Activated T-cell treated with anti-CD3 and anti-CD28 coated beads, Interleukin-2, amount 50 U/mL, for 4 hours (primary cell): ENCODE measurements at regions not wholly inside any gene's neighbourhood (a gene's known extent, or its start where the extent isn't known, plus 50 kb on each side); places are given as distances from the start of the nearest gene placed in this dataset.

Experiments
- ATAC-seq, 2 donors: fragments of 200-7000 bp; cut with Tn5 transposase; one replicate each; pipeline ENCODE4 v1.10.0; 2021
- DNase-seq: peaks from one replicate; pipeline ENCODE4 v3.0.0-alpha.2; 2020
- H3K27me3 Mint-ChIP-seq: one replicate; pipeline ENCODE4 v1.8.0; 2021; ENCODE audit warnings: low read depth, mixed read lengths
- H3K36me3 Mint-ChIP-seq: one replicate; pipeline ENCODE4 v1.8.0; 2022; ENCODE audit warnings: mixed read lengths; ENCODE audit not compliant: insufficient read depth
- H3K4me1 Mint-ChIP-seq: one replicate; pipeline ENCODE4 v1.8.0; 2021; ENCODE audit warnings: low read depth, mixed read lengths
- H3K4me3 Mint-ChIP-seq: one replicate; pipeline ENCODE4 v1.8.0; 2021; ENCODE audit warnings: mild to moderate bottlenecking, moderate library complexity, mixed read lengths
- H3K9me3 Mint-ChIP-seq: one replicate; pipeline ENCODE4 v1.8.0; 2021; ENCODE audit warnings: mixed read lengths

DNA sequence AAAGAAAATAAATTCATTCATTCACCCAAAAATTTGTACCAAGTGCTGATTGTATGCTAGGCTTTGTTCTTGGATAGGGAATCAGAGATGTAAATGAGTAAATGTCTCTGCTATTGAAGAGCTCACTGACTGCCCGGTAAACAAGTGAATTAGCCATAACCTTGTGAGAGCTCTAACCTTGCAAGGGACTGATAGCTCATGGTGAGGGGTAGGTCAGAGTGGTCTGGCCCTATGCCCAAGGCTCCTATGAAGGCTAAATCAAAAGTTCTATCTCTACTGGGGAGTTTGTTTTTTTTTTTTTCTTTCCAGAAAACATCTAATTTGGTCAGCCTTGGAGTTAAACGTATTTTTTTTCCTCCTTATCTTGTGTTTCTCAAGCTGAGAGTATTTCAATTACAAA, 172.8 kb upstream of the CDH11 start:
- peaks cover 8% of the 10 kb centered on the region for H3K9me3 Mint-ChIP-seq
- no peak overlapping the region for H3K4me3 Mint-ChIP-seq
- DNase-seq, result no peak
- ATAC-seq, result no peak
- no peaks in the 10 kb centered on the region for H3K36me3 Mint-ChIP-seq
- no peaks in the 10 kb centered on the region for H3K27me3 Mint-ChIP-seq
- H3K4me1 Mint-ChIP-seq, result no peaks in the 10 kb centered on the region

DNA sequence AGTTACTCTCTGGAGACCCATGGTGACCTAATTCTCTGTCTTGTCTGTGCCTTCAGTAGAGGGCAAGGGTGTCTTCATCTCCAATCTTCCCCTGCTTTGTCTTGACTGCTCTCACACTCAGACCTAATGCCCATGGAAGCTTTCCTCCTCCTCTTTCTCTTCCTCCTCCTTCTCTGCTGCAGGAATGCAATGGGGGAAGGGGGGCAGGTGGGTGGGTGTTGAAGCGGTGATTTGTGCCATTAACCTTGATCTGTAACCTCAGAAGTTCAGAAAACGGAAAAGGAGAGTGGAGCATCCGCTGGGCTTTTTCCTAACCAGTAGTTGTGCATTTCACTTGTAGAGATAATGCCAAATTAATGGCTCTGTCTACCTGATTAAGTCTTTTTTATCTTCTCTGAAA, 172.3 kb upstream of the CDH11 start:
- Mint-ChIP-seq H3K27me3 (no peaks in the 10 kb centered on the region), H3K36me3 (no peaks in the 10 kb centered on the region), H3K4me1 (no peaks in the 10 kb centered on the region), H3K4me3 (no peak overlapping the region), H3K9me3 (peaks cover 5% of the 10 kb centered on the region)
- ATAC-seq (no peak), DNase-seq (no peak)

DNA sequence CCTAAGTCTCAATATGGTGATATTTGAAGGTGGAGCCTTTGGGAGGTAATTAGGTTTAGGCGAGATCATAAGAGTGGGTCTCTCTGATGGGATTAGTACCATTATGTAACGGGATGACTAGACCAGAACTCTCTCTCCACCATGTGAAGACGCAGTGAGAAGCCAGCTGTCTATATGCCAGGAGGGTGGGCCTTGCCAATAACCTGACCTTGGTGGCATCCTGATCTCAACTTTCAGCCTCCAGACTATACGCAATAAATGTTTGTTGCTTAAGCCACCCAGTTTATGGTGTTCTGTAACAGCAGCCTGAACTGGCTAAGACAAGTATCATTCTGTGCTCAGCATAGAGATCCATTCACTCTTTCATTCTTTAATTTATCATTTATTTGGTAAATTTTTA, 167.2 kb upstream of the CDH11 start:
- Mint-ChIP-seq H3K27me3 (no peaks in the 10 kb centered on the region), H3K4me3 (no peak overlapping the region), H3K4me1 (no peaks in the 10 kb centered on the region), H3K36me3 (no peaks in the 10 kb centered on the region), H3K9me3 (peaks cover 5% of the 10 kb centered on the region)
- ATAC-seq (no peak), DNase-seq (no peak)

DNA sequence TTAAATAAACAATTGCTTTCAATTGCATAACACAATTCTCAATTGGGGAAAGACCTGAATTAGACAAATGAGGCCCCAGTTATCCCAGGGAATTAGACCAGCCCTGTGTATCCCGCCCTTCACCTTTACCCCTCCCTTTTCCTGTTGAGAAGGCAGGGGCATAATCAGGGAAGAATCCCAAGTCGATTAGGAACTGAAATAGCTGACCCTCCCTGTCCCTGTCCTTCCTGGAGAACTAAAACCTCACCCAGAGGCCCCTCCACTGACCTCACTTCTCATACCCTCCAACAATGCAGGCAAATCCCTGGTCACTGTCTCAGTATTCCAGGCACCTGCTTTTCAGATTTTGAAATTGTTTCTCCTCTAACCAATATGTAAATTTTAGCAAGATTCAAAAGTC, 165.4 kb upstream of the CDH11 start:
- no peaks in the 10 kb centered on the region for H3K36me3 Mint-ChIP-seq
- H3K4me3 Mint-ChIP-seq, result no peak overlapping the region
- DNase-seq (no peak), ATAC-seq (no peak)
- no peaks in the 10 kb centered on the region for H3K4me1 Mint-ChIP-seq
- H3K27me3 Mint-ChIP-seq, result no peaks in the 10 kb centered on the region
- peaks cover 5% of the 10 kb centered on the region for H3K9me3 Mint-ChIP-seq

DNA sequence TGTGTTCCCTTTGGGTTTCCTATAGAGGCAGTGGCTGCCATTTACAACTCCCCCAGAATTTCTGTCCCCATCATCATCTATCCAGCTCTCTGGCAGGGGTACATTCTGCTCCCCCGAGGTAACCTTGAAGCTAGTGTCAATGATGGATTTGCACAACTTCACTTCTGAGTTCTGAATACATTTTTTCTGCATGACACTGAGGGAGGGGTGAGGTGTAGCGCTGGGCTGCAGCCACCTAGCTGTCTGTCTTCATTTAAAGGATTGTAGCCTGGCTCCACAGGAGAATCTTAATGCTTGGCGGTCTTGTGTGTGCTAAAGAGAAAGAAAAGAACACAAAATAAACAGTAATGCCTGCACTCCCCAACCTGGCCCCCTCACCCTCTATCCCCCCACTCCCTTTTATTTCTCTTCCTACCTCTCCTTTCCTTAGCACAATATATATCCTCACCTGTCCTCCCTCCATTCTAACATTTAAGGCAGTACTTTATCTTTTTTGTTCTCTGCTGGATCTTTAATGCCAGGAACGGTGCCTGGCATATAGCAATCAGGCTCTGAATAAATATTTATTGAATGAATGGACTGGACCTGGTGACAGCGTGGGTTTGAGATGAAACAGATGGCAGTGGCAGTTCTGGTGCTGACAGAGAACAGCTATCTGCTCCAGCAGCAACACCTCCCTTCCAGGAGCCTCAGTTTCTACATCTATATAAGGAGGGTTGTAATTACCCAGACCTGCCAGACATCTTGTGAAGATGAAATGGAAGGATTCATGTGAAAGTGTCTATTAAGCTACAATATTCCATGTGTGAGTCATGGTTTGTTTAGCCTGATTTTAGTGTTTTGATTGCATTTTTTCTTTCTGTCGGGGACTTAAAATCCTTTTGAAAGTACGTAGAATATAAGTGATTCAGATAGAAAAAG, 163.5 kb upstream of the CDH11 start:
- H3K9me3 Mint-ChIP-seq, result peaks cover 5% of the 10 kb centered on the region
- no peak for DNase-seq

DNA sequence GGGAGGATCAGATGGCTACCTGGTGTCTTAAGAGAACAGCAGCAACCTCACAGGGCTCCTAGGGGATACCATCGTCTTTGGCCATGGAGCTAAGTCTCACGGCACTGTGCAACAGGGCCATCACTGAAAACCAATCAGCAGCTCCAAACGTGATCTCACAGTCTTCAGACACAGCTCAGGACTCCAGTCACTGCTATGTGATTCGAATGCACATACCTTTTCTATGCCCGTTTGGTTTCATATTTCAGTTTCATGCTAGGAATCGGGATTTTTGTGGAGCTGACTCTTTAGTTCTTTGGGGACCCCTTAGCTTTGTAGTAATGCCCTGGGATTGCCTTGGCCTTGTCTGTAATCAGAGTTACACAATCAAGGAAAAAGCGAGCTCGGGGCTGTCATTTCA, 162.8 kb upstream of the CDH11 start:
- Mint-ChIP-seq H3K9me3 (no peaks in the 10 kb centered on the region), H3K4me3 (no peak overlapping the region), H3K4me1 (no peaks in the 10 kb centered on the region), H3K36me3 (no peaks in the 10 kb centered on the region), H3K27me3 (no peaks in the 10 kb centered on the region)
- ATAC-seq (no peak), DNase-seq (no peak)

More for the DNA sequence above, 163.5 kb upstream of the CDH11 start:
- Mint-ChIP-seq H3K4me1 (no peaks in the 10 kb centered on the region), H3K36me3 (no peaks in the 10 kb centered on the region), H3K27me3 (no peaks in the 10 kb centered on the region), H3K4me3 (no peak overlapping the region)
- no peak for ATAC-seq

DNA sequence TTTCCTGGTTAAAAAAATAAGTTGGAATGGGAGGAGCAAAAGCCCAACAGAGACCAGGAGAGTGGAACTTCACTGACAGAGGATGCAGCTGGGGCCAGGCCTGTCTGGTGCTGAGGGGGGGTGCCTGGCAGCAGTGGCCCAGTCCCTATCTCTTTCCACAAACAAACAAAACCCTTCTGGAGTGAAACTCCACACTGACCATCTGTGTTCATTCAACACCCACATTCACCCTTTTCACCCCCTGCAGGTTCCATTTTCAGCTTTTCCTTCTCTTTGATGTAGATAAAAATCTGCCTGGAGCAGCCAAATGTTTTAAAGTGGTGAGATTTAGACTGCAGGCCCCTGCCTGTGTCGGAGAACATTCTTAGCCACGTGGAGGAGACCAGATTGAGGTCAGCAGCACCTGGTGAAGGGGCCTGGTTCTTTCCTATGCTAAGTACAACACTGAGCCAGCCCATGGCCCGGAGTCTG, 161.4 kb upstream of the CDH11 start:
- Mint-ChIP-seq H3K36me3 (no peaks in the 10 kb centered on the region), H3K27me3 (no peaks in the 10 kb centered on the region), H3K4me3 (no peak overlapping the region), H3K4me1 (no peaks in the 10 kb centered on the region), H3K9me3 (no peaks in the 10 kb centered on the region)
- ATAC-seq (no peak), DNase-seq (no peak)

DNA sequence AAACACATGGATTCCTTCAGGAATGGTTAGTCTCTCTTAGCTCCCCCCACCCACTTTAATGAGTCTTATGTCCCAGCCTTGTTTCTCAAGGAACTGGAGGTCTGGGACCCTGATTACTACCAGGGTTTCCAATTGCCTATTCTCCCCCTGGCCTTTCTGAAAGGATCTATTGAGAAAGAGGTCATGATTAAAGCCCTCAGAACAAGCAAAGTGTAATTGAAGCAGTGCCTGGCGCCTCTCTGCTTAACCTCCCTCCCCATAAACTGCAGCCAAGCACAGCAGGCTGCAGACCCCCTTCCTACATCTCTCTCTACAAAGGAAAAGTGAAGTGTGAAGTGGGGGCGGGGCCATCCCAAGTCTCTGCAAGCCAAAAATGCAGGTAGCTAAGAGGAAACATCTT, 159.7 kb upstream of the CDH11 start:
- Mint-ChIP-seq H3K4me3 (no peak overlapping the region), H3K27me3 (no peaks in the 10 kb centered on the region), H3K9me3 (peaks cover 4% of the 10 kb centered on the region), H3K36me3 (no peaks in the 10 kb centered on the region), H3K4me1 (no peaks in the 10 kb centered on the region)
- DNase-seq (no peak), ATAC-seq (no peak)

DNA sequence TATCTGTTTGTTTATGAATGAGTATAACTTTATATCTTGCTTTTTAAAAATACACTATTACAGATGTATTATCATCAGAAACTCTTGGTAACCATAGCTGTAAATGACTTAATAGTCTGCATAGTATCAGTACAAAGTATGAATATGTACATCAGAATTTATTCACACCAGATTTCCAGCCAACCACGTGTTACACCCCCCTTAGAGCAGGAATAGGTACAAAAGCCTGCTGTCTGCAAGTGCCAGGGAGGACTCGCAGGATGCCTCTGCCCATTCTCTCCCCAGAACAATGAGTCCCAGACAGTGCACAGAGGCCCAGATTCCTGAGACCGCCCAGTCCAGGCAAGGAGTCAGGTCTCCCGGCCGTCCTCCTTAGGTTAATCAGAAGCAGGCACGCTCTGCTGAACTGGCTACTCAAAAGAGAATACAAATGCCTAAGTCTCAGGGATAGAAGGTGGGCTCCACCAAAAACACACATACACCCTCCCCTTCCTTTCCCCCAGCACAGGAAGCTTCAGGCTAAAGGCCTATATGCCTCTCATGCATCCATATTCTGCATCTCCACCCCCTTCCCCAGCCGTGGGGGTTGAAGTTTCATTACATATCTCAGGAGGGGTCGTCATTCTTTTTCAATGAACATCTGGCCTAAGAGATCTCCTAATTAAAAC, 159.1 kb upstream of the CDH11 start:
- no peak for DNase-seq
- Mint-ChIP-seq H3K4me3 (no peak overlapping the region), H3K4me1 (no peaks in the 10 kb centered on the region), H3K36me3 (no peaks in the 10 kb centered on the region), H3K27me3 (no peaks in the 10 kb centered on the region), H3K9me3 (peaks cover 4% of the 10 kb centered on the region)
- no peak for ATAC-seq

DNA sequence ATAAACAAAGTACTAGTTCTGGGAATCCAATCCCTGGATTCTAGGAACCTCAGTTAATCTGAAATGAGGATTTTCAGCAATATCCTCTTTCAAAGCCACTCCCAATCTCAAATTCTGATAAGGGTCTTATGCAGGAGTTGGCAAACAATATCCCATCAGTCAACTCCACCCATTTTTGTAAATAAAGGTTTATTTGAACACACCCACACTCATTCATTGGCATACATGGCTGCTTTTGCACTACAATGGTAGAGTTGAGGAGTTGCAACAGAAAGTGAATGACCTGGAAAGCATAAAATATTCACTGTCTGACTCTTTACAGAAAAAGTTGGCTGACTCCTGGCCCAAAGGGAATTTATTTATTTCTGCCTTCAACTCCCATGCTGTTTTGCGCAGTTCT, 157.7 kb upstream of the CDH11 start:
- Mint-ChIP-seq H3K27me3 (no peaks in the 10 kb centered on the region), H3K4me3 (no peak overlapping the region), H3K4me1 (no peaks in the 10 kb centered on the region), H3K36me3 (no peaks in the 10 kb centered on the region), H3K9me3 (peaks cover 4% of the 10 kb centered on the region)
- ATAC-seq (no peak), DNase-seq (no peak)

DNA sequence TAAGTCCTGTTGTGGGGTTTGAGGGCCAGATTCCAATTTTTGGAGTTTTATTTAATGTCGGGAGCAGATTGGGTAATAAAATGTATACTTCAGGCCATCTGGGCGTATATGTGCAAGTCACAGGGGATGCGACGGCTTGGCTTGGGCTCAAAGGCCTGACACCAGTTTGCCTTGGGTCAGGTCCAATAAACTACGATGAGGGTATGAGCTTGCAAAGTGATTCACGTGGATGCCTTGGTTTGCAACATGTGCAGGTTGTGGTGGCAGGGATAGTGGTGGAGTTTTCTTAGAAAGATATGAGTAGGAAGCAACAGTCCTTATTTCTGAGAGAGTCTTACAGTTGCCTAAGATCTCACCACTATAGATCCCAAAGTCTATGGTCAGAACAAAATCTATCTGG, 157.0 kb upstream of the CDH11 start:
- DNase-seq (no peak), ATAC-seq (no peak)
- no peak overlapping the region for H3K4me3 Mint-ChIP-seq
- H3K27me3 Mint-ChIP-seq, result no peaks in the 10 kb centered on the region
- H3K9me3 Mint-ChIP-seq, result peaks cover 4% of the 10 kb centered on the region
- H3K4me1 Mint-ChIP-seq, result no peaks in the 10 kb centered on the region
- H3K36me3 Mint-ChIP-seq, result no peaks in the 10 kb centered on the region

DNA sequence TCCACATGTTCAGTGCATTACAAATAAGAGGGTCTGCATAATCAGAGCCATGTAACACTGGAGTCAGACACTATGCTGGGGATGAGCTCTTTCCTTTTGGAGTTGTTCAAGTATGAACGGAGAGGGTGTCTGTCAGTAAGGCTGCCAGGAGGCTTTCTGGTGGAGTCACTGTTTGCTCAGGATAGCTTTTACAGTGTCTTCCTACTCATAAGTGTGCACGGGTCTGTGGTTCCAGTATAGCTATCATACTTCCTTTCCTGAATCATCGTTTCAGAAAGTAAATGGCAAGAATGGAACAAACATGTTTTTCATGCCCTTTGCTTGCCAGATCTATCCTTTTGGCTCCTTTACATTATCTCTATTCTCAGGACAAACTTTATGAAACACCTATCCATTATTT, 152.7 kb upstream of the CDH11 start:
- no peak for DNase-seq
- H3K4me1 Mint-ChIP-seq, result no peaks in the 10 kb centered on the region
- H3K36me3 Mint-ChIP-seq, result no peaks in the 10 kb centered on the region
- no peak overlapping the region for H3K4me3 Mint-ChIP-seq
- no peak for ATAC-seq
- no peaks in the 10 kb centered on the region for H3K27me3 Mint-ChIP-seq
- peaks cover 4% of the 10 kb centered on the region for H3K9me3 Mint-ChIP-seq

DNA sequence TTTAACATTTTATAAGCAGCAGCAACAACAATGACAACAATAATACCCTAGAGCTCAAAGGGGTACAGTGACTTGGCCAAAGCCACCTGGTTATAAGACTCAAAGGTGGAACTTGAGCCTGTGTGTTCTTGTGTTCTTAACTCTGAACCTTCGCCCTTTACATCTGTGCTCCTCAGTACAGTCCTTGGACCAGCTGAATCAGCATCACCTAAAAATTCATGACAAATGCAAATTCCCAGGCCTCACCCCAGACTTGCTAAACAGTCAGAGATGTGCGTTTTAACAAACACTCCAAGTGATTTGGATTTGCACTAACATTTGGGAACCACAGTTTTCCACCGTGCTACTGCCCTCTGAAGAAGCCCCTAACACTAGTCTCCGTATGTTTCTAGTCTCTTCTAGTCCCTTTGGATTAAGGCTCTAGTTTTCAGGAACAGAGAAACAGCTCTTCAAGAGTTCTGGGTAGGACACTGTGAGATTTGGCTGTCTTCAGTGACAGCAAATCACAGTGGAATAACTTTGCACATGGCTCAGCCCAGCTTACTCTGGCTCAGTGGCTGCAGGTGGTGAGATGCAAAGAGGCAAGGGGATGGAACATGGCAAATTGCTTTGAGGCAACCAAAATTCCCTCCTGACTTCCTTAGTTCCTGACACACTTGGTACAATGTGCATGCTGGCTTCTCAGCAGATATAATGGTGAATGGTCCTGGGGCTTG, 151.0 kb upstream of the CDH11 start:
- no peaks in the 10 kb centered on the region for H3K4me1 Mint-ChIP-seq
- ATAC-seq (no peak), DNase-seq (no peak)
- H3K36me3 Mint-ChIP-seq, result no peaks in the 10 kb centered on the region
- no peak overlapping the region for H3K4me3 Mint-ChIP-seq
- H3K27me3 Mint-ChIP-seq, result no peaks in the 10 kb centered on the region
- peaks cover 7% of the 10 kb centered on the region for H3K9me3 Mint-ChIP-seq

DNA sequence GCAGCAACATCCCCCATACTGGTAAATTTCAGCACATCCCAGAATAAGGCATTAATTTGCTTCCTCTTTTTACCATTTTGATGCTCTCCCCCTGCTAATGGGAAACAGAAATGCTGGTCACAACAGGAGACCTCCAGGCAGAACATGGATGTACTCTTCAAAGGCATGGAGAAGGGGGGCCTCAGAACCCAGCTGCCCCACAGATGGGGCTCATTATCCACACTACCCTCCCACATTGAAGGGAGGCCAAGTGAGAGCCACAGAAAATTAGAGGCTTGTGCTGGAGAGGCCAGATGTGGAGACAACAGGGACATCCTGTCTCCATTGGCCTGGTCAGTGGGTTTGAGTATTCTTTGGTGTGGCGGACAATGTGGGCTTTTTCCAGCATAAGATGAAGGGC, 150.1 kb upstream of the CDH11 start:
- ATAC-seq (no peak), DNase-seq (no peak)
- Mint-ChIP-seq H3K4me1 (no peaks in the 10 kb centered on the region), H3K36me3 (no peaks in the 10 kb centered on the region), H3K9me3 (peaks cover 4% of the 10 kb centered on the region), H3K4me3 (no peak overlapping the region), H3K27me3 (no peaks in the 10 kb centered on the region)
